ENCODE measurements at regions not wholly inside any gene's neighbourhood (a gene's known extent, or its start where the extent isn't known, plus 50 kb on each side); places are given as distances from the start of the nearest gene placed in this dataset.

DNA sequence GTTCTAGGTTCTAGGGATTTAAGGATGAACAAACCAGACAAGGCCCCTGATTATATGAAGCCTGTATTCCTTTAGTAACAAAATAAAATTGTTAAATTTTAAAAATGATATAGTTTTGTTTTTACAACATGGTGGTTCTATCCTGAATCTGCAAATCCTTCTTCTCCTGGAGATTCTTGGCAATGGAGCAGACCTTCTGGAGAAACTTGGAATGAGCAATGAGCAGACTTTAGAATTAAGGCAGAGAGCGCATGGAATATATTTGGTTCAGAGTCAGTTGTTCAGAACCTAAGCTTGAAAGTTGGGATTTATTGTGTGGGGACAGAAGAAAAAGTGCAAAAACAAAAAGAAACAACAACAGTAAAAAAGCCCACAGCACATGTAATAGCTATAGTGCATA lies 381.1 kb downstream of the ADGRL2 start:
- Histone ChIP-seq H3K27me3 (no peaks in the 10 kb centered on the region), H3K27ac (no peak overlapping the region), H3K36me3 (no peaks in the 10 kb centered on the region), H3K4me1 (no peaks in the 10 kb centered on the region), H3K9me3 (no peaks in the 10 kb centered on the region), H3K4me3 (no peak overlapping the region)
- TF ChIP-seq POLR2AphosphoS5 (IDR thresholded peaks at IDR 0.05) (no peak), POLR2A (IDR thresholded peaks at IDR 0.05) (no peak), EP300 (IDR thresholded peaks at IDR 0.05) (no peak)
- TF ChIP-seq, protein P1, sequence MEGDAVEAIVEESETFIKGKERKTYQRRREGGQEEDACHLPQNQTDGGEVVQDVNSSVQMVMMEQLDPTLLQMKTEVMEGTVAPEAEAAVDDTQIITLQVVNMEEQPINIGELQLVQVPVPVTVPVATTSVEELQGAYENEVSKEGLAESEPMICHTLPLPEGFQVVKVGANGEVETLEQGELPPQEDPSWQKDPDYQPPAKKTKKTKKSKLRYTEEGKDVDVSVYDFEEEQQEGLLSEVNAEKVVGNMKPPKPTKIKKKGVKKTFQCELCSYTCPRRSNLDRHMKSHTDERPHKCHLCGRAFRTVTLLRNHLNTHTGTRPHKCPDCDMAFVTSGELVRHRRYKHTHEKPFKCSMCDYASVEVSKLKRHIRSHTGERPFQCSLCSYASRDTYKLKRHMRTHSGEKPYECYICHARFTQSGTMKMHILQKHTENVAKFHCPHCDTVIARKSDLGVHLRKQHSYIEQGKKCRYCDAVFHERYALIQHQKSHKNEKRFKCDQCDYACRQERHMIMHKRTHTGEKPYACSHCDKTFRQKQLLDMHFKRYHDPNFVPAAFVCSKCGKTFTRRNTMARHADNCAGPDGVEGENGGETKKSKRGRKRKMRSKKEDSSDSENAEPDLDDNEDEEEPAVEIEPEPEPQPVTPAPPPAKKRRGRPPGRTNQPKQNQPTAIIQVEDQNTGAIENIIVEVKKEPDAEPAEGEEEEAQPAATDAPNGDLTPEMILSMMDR (IDR thresholded peaks at IDR 0.05) = no peak
- no peak for DNase-seq
- WGBS, 2 donors = 96 to 100% methylated on average over 1 of the region's 1 CpG
- ATAC-seq (ENCODE audit: low FRiP score in 2 of 2) = no peak

DNA sequence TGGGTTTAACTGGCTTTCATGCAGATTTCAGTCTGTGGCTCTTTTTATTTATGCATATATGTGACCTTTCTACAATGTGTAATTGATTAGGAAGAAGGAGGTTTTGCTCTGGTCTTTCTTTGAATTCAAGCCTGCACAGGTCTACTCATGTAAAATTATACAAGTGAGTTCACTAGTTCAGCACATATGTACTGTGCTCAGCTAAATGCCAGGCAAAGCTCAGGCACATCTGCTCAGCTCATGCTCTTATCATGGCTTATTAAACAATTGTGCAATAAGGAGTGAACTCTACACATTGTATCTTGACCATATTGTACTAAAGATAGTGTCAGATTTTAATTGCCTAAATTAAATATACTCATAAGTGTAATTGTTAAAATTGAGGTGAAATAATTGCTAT lies 378.4 kb downstream of the ADGRL2 start:
- no peaks in the 10 kb centered on the region for H3K4me1 ChIP-seq
- DNase-seq = no peak
- no peak for ATAC-seq (ENCODE audit: low FRiP score in 2 of 2)
- TF ChIP-seq POLR2AphosphoS5 (IDR thresholded peaks at IDR 0.05) (no peak), POLR2A (IDR thresholded peaks at IDR 0.05) (no peak), EP300 (IDR thresholded peaks at IDR 0.05) (no peak)
- TF ChIP-seq, protein P1 (IDR thresholded peaks at IDR 0.05) = no peak
- H3K27ac ChIP-seq = no peak overlapping the region
- H3K4me3 ChIP-seq = no peak overlapping the region
- H3K27me3 ChIP-seq = no peaks in the 10 kb centered on the region
- no peaks in the 10 kb centered on the region for H3K36me3 ChIP-seq
- no peaks in the 10 kb centered on the region for H3K9me3 ChIP-seq

DNA sequence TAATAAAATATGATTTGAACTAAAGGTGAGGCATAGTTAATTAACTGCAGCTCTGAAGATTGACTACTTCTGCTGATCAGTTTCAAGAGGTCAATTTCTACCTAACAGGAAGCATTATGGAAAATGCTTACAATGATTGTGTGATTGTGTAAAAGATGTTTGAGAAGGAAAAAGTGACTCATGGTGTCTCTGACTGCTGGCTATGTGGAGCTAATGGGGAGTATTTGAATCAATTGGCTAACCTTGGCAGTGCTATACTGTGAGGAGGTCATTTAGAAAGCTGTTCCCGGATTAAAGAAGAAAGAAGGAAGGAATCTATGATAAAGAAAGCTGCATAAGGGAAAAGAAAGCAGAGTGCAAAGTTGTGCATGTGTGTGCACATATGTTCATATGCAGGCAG lies 376.5 kb downstream of the ADGRL2 start:
- Histone ChIP-seq H3K4me1 (no peaks in the 10 kb centered on the region), H3K4me3 (no peak overlapping the region), H3K27me3 (no peaks in the 10 kb centered on the region), H3K36me3 (no peaks in the 10 kb centered on the region), H3K27ac (no peak overlapping the region), H3K9me3 (no peaks in the 10 kb centered on the region)
- ATAC-seq (ENCODE audit: low FRiP score in 2 of 2) (no peak), DNase-seq (no peak)
- 67 to 81% methylated on average over 1 of the region's 1 CpG for WGBS, 2 donors
- TF ChIP-seq, protein P1 (IDR thresholded peaks at IDR 0.05) = no peak
- TF ChIP-seq EP300 (IDR thresholded peaks at IDR 0.05) = no peak
- no peak for TF ChIP-seq POLR2A (IDR thresholded peaks at IDR 0.05)
- TF ChIP-seq POLR2AphosphoS5 (IDR thresholded peaks at IDR 0.05) = no peak

DNA sequence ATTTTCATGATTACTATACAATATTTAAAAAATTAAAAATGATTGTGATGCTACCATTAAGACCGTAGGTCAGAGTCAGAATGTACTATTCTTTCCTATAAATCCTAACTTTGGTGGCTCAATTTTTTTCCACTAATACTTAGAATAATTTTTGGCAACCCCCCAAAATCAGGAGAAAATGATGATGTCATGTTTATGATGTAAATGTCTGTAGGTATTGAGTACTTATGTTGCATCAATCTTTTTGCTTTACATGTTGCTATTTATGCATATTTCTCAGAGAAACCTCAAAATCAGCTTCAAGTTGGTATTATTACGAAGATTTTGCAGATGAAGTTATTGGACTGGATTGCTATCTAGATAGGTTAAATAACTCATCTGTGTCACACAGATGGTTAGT lies 371.2 kb downstream of the ADGRL2 start:
- H3K4me3 ChIP-seq = no peak overlapping the region
- no peaks in the 10 kb centered on the region for H3K27me3 ChIP-seq
- DNase-seq (no peak), ATAC-seq (ENCODE audit: low FRiP score in 2 of 2) (no peak)
- H3K9me3 ChIP-seq = no peaks in the 10 kb centered on the region
- TF ChIP-seq EP300 (IDR thresholded peaks at IDR 0.05) (no peak), POLR2A (IDR thresholded peaks at IDR 0.05) (no peak), POLR2AphosphoS5 (IDR thresholded peaks at IDR 0.05) (no peak)
- TF ChIP-seq, protein P1 (IDR thresholded peaks at IDR 0.05) = no peak
- no peak overlapping the region for H3K27ac ChIP-seq
- WGBS, 2 donors = 72 to 94% methylated on average over 2 of the region's 2 CpGs
- no peaks in the 10 kb centered on the region for H3K4me1 ChIP-seq
- no peaks in the 10 kb centered on the region for H3K36me3 ChIP-seq

DNA sequence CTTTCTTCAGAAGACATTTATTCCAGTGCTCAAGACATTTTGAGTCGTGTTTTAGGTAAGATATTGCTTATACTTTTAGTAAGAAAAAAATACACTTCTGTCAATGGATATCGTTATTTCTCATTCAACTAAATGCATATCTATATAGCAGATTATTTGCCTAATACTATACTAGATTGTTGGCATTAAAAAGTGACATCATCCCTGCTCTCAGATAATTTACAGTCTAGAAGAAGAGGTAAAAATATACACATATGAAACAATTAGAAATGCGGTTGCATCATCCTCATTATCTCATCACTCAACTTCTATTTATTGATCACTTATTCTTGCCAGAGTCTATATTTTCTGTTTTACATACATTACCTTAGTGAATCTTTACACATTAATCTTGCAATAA lies 367.7 kb downstream of the ADGRL2 start:
- Histone ChIP-seq H3K27ac (no peak overlapping the region), H3K4me1 (no peaks in the 10 kb centered on the region), H3K4me3 (no peak overlapping the region), H3K27me3 (no peaks in the 10 kb centered on the region), H3K9me3 (no peaks in the 10 kb centered on the region), H3K36me3 (no peaks in the 10 kb centered on the region)
- DNase-seq = no peak
- no peak for ATAC-seq (ENCODE audit: low FRiP score in 2 of 2)
- 89 to 90% methylated on average over 3 of the region's 3 CpGs for WGBS, 2 donors
- TF ChIP-seq, protein P1 (IDR thresholded peaks at IDR 0.05) = no peak

Data from upper lobe of left lung (tissue), 6 donors.